B cell (primary cell): ENCODE measurements at regions not wholly inside any gene's neighbourhood (a gene's known extent, or its start where the extent isn't known, plus 50 kb on each side); places are given as distances from the start of the nearest gene placed in this dataset.

Experiments
- ATAC-seq: fragments of 200-7000 bp; cut with Tn5 transposase; one replicate; pipeline ENCODE4 v1.10.0; 2021; ENCODE audit warnings: low read depth, mild to moderate bottlenecking, moderate number of reproducible peaks, moderate library complexity
- CTCF ChIA-PET: fragments of 350-600 bp; sonication (Branson Sonifier 250); formaldehyde crosslinking; loops from one replicate; lab custom pipeline; 2021; ENCODE audit warnings: antibody characterized with exemption, inconsistent platforms; lab: Charles Lee
- POLR2A ChIA-PET: fragments of 350-600 bp; sonication (Branson Sonifier 250); formaldehyde crosslinking; loops from one replicate; lab custom pipeline; 2021; ENCODE audit warnings: antibody characterized with exemption; lab: Charles Lee
- DNase-seq: peaks from one replicate; pipeline ENCODE4 v3.0.0; 2013
- H2AFZ ChIP-seq: 2 replicates; pipeline ENCODE4 v1.6.1; 2012; ENCODE audit warnings: mild to moderate bottlenecking, low read depth, low read length; ENCODE audit not compliant: insufficient read depth, poor library complexity, severe bottlenecking
- H3K27ac ChIP-seq, 2 donors: 1 replicate in 1 of 2; 2 replicates in 1 of 2; pipeline ENCODE4 v1.5.1; 2012 to 2013; ENCODE audit warnings: low read length in 2 of 2, mild to moderate bottlenecking in 2 of 2, moderate library complexity in 1 of 2
- H3K27me3 ChIP-seq, 4 experiments: fragments of 200-600 bp in 1 of 4; sonication (generic) in 1 of 4; replicated peaks in 1 of 4; 1 replicate in 2 of 4; 2 replicates in 2 of 4; pipeline versions ENCODE4 v1.6.1 to v1.7.0; 2013 to 2016; ENCODE audit warnings: low read length in 3 of 4, mild to moderate bottlenecking in 2 of 4, mixed read lengths in 1 of 4, moderate library complexity in 1 of 4; ENCODE audit not compliant: insufficient read depth in 4 of 4, control insufficient read depth in 3 of 4; ENCODE audit errors: control extremely low read depth in 1 of 4
- H3K36me3 ChIP-seq, 2 experiments: replicated peaks in 1 of 2; 1 replicate in 1 of 2; 2 replicates in 1 of 2; pipeline versions ENCODE4 v1.6.1 to v1.7.1; 2013; ENCODE audit warnings: low read length in 1 of 2; ENCODE audit not compliant: insufficient read depth in 2 of 2, control insufficient read depth in 1 of 2; ENCODE audit errors: control extremely low read depth in 1 of 2, extremely low read depth in 1 of 2
- H3K4me1 ChIP-seq, 2 donors: fragments of 200-600 bp in 1 of 2; sonication (generic) in 1 of 2; 1 replicate in 1 of 2; 2 replicates in 1 of 2; pipeline versions ENCODE4 v1.5.1 to v1.6.1; 2013 to 2017; ENCODE audit warnings: low read length in 2 of 2; ENCODE audit not compliant: control insufficient read depth in 2 of 2, insufficient read depth in 2 of 2
- H3K4me2 ChIP-seq: replicated peaks from 2 replicates; pipeline ENCODE3; 2012; ENCODE audit warnings: mild to moderate bottlenecking, low read depth, low read length; ENCODE audit not compliant: poor library complexity, severe bottlenecking
- H3K4me3 ChIP-seq, 5 experiments: fragments of 200-600 bp in 1 of 5; sonication (generic) in 1 of 5; 1 replicate in 3 of 5; 2 replicates in 2 of 5; pipeline versions ENCODE4 v1.5.1 to v1.7.0; 2011 to 2016; ENCODE audit warnings: low read length in 4 of 5, mild to moderate bottlenecking in 4 of 5, low read depth in 2 of 5, control low read depth in 1 of 5, moderate library complexity in 1 of 5; ENCODE audit not compliant: insufficient read depth in 1 of 5; ENCODE audit errors: control extremely low read depth in 1 of 5, extremely low read depth in 1 of 5
- H3K79me2 ChIP-seq: fragments of 200-600 bp; sonication (generic); one replicate; pipeline ENCODE4 v1.6.0; 2016; ENCODE audit warnings: low read length; ENCODE audit not compliant: control insufficient read depth, insufficient read depth
- H3K9ac ChIP-seq: fragments of 200-600 bp; sonication (generic); 2 replicates; pipeline ENCODE4 v1.6.1; 2017; ENCODE audit warnings: mild to moderate bottlenecking, low read length, moderate library complexity
- H3K9me3 ChIP-seq, 3 donors: one replicate each; pipeline versions ENCODE4 v1.6.1 to v1.7.1; 2013; ENCODE audit warnings: low read length in 2 of 3; ENCODE audit not compliant: control insufficient read depth in 2 of 3, insufficient read depth in 1 of 3; ENCODE audit errors: control extremely low read depth in 1 of 3
- H4K20me1 ChIP-seq: 2 replicates; pipeline ENCODE4 v1.6.0; 2012; ENCODE audit warnings: mild to moderate bottlenecking, low read length; ENCODE audit not compliant: insufficient read depth, control insufficient read depth, poor library complexity, severe bottlenecking
- H3K27ac Mint-ChIP-seq: one replicate; pipeline ENCODE4 v1.8.0; 2021; ENCODE audit warnings: mixed read lengths
- H3K27me3 Mint-ChIP-seq: one replicate; pipeline ENCODE4 v1.8.0; 2021; ENCODE audit warnings: mixed read lengths
- H3K4me1 Mint-ChIP-seq: one replicate; pipeline ENCODE4 v1.8.0; 2021; ENCODE audit warnings: mixed read lengths
- H3K4me3 Mint-ChIP-seq: one replicate; pipeline ENCODE4 v1.8.0; 2021; ENCODE audit warnings: mixed read lengths
- H3K9me3 Mint-ChIP-seq: one replicate; pipeline ENCODE4 v1.8.0; 2022; ENCODE audit warnings: mixed read lengths; ENCODE audit not compliant: insufficient read depth
- EZH2 ChIP-seq: IDR thresholded peaks from 2 replicates; pipeline ENCODE4 v1.6.1; 2012; ENCODE audit warnings: borderline replicate concordance, low read depth, mild to moderate bottlenecking, moderate library complexity, low read length; ENCODE audit not compliant: insufficient read depth, poor library complexity, severe bottlenecking
- WGBS: methylation state at CpG from one replicate; pipeline ENCODE4 v1.1.5; 2013; ENCODE audit warnings: missing lambda C conversion rate; ENCODE audit not compliant: insufficient coverage; 5-methylcytosine and 5-hydroxymethylcytosine counted together
- intact Hi-C: fragments of 100-400 bp; cut with micrococcal nuclease; formaldehyde crosslinking; loops from one replicate; pipeline ENCODE4 v1.10.0; 2022
- TF ChIP-seq, protein P1 (sequence below): fragments of 200-600 bp; IDR thresholded peaks from one replicate; pipeline ENCODE4 v1.8.0; 2022; ENCODE audit warnings: antibody characterized with exemption, mild to moderate bottlenecking

DNA sequence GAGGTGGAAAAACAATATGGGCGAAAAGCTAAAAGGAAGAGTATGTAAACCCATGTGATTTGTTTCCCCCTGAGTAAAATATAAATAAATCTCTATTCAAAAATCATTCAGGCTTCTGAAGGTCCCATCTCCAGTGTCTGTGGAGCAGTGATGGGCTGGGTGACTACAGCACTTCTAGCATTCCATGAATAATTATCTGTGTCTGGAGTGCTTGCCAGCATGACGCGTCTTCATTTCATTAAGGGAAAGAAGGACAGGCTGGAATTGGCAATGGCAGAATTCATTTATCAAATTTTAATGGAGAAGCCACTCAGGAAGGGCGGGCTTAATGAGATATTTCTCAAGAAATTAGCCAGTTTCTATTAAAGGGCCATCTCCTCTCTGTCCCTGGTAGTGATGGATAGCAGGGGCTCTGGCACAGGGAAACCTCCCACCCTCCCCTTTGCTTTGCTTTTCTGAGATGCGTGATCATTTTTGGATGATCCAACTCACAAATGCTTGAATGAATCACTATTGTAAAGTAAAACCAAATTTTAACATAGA is 916.3 kb upstream of the SEL1L start:
- Mint-ChIP-seq H3K4me3 (no peak overlapping the region), H3K27ac (no peak overlapping the region), H3K27me3 (no peaks in the 10 kb centered on the region), H3K9me3 (peaks cover 5% of the 10 kb centered on the region), H3K4me1 (no peaks in the 10 kb centered on the region)
- Histone ChIP-seq H3K9ac (no peak overlapping the region), H3K27ac (no peak overlapping the region), H4K20me1 (no peaks in the 10 kb centered on the region), H3K4me2 (no peak overlapping the region), H3K27me3 (no peaks in the 10 kb centered on the region), H3K4me1 (no peaks in the 10 kb centered on the region), H3K4me3 (no peak overlapping the region), H3K36me3 (no peaks in the 10 kb centered on the region), H3K9me3 (peaks cover 0 to 5% (median 0%) of the 10 kb centered on the region in 3 donors), H3K79me2 (no peaks in the 10 kb centered on the region), H2AFZ (no peak overlapping the region)
- ChIA-PET CTCF (no interaction called here), POLR2A (no interaction called here)
- DNase-seq (no peak), ATAC-seq (no peak)
- TF ChIP-seq, protein P1, sequence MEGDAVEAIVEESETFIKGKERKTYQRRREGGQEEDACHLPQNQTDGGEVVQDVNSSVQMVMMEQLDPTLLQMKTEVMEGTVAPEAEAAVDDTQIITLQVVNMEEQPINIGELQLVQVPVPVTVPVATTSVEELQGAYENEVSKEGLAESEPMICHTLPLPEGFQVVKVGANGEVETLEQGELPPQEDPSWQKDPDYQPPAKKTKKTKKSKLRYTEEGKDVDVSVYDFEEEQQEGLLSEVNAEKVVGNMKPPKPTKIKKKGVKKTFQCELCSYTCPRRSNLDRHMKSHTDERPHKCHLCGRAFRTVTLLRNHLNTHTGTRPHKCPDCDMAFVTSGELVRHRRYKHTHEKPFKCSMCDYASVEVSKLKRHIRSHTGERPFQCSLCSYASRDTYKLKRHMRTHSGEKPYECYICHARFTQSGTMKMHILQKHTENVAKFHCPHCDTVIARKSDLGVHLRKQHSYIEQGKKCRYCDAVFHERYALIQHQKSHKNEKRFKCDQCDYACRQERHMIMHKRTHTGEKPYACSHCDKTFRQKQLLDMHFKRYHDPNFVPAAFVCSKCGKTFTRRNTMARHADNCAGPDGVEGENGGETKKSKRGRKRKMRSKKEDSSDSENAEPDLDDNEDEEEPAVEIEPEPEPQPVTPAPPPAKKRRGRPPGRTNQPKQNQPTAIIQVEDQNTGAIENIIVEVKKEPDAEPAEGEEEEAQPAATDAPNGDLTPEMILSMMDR, result no peak
- no peak for TF ChIP-seq EZH2
- 100% methylated on average over 2 of the region's 5 CpGs for WGBS
- intact Hi-C loops, result no loop called here

- Histone ChIP-seq H3K27ac (no peak overlapping the region), H3K4me1 (no peaks in the 10 kb centered on the region), H4K20me1 (no peaks in the 10 kb centered on the region), H3K4me2 (no peak overlapping the region), H3K36me3 (no peaks in the 10 kb centered on the region), H3K9ac (no peak overlapping the region), H3K79me2 (no peaks in the 10 kb centered on the region), H3K4me3 (no peak overlapping the region), H3K9me3 (peaks cover 0 to 5% (median 0%) of the 10 kb centered on the region in 3 donors), H2AFZ (no peak overlapping the region), H3K27me3 (no peaks in the 10 kb centered on the region)
- ChIA-PET POLR2A (no interaction called here), CTCF (no interaction called here)
- DNase-seq (no peak), ATAC-seq (no peak)
- Mint-ChIP-seq H3K4me1 (no peaks in the 10 kb centered on the region), H3K27me3 (no peaks in the 10 kb centered on the region), H3K4me3 (no peak overlapping the region), H3K27ac (no peak overlapping the region), H3K9me3 (peaks cover 2% of the 10 kb centered on the region)
- TF ChIP-seq, protein P1, result no peak
- intact Hi-C loops, result no loop called here
Observed at GRCh38 chr14:82451675-82452074, 918.0 kb upstream of the SEL1L start.
